KMS-11 (cell line): ENCODE measurements at regions not wholly inside any gene's neighbourhood (a gene's known extent, or its start where the extent isn't known, plus 50 kb on each side); places are given as distances from the start of the nearest gene placed in this dataset.

Experiments used
- H2AFZ ChIP-seq: fragments of 200-600 bp; sonication (generic); 2 replicates; pipeline ENCODE4 v1.6.1; 2016; ENCODE audit warnings: antibody characterized with exemption, mixed run types, low read depth
- H3K27ac ChIP-seq: fragments of 200-600 bp; sonication (generic); 2 replicates; pipeline ENCODE4 v1.6.1; 2016; ENCODE audit warnings: mild to moderate bottlenecking, mixed run types
- H3K27me3 ChIP-seq: fragments of 200-600 bp; sonication (generic); 2 replicates; pipeline ENCODE4 v1.6.1; 2017; ENCODE audit warnings: mild to moderate bottlenecking, low read depth, mixed run types, moderate library complexity; ENCODE audit not compliant: insufficient read depth
- H3K36me3 ChIP-seq: fragments of 200-600 bp; sonication (generic); 2 replicates; pipeline ENCODE4 v1.6.1; 2017; ENCODE audit warnings: mild to moderate bottlenecking, mixed run types; ENCODE audit not compliant: insufficient read depth
- H3K4me1 ChIP-seq: fragments of 200-600 bp; sonication (generic); 2 replicates; pipeline ENCODE4 v1.6.1; 2016; ENCODE audit warnings: mild to moderate bottlenecking, low read depth, mixed run types; ENCODE audit not compliant: poor library complexity, severe bottlenecking
- H3K4me2 ChIP-seq: fragments of 200-600 bp; sonication (generic); 2 replicates; pipeline ENCODE4 v1.7.0; 2016; ENCODE audit warnings: mild to moderate bottlenecking, mixed run types
- H3K4me3 ChIP-seq: fragments of 200-600 bp; sonication (generic); IDR thresholded peaks from 2 replicates; pipeline ENCODE4 v1.6.1; 2017; ENCODE audit warnings: low read depth, low read length, mixed read lengths; ENCODE audit not compliant: insufficient read depth
- H3K79me2 ChIP-seq: fragments of 200-600 bp; sonication (generic); 2 replicates; pipeline ENCODE4 v1.6.1; 2016; ENCODE audit warnings: low read depth, mixed run types; ENCODE audit not compliant: insufficient read depth
- H3K9ac ChIP-seq: fragments of 200-600 bp; sonication (generic); 2 replicates; pipeline ENCODE4 v1.6.1; 2016; ENCODE audit warnings: mild to moderate bottlenecking, mixed run types
- H4K20me1 ChIP-seq: fragments of 200-600 bp; sonication (generic); 2 replicates; pipeline ENCODE4 v1.6.1; 2016; ENCODE audit warnings: mild to moderate bottlenecking, mixed run types; ENCODE audit not compliant: insufficient read depth
- TF ChIP-seq, protein P1 (sequence below): fragments of 200-600 bp; sonication (generic); conservative IDR thresholded peaks from 2 replicates; pipeline ENCODE4 v1.6.1; 2017; ENCODE audit warnings: low read depth, mild to moderate bottlenecking, antibody characterized with exemption, low read length, moderate library complexity, mixed read lengths

DNA sequence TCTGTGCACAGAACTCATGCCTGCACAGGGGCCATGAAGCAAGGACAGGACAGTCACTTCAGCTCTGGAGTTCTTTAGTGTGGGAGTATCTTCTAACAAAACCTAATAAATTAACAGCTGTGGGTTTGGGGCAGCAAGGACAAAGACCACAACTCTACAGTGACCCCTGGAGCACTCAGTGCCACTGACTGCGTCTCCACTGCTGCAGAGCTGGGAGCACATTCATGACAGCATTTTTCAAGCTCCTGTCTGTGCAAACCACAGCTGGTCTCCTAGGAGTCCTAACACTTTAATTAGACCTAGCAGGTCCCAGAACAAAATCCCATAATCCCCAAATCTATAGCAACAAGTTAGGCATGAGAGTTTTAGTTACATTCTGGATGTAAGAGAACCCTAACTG, 76.5 kb downstream of the RTL9 start:
- H3K27ac ChIP-seq = no peak overlapping the region
- no peak overlapping the region for H3K4me2 ChIP-seq
- H3K9ac ChIP-seq = no peak overlapping the region
- no peaks in the 10 kb centered on the region for H3K27me3 ChIP-seq
- H2AFZ ChIP-seq = no peak overlapping the region
- no peaks in the 10 kb centered on the region for H3K79me2 ChIP-seq
- no peaks in the 10 kb centered on the region for H3K36me3 ChIP-seq
- no peaks in the 10 kb centered on the region for H3K4me1 ChIP-seq
- H3K4me3 ChIP-seq = no peak overlapping the region
- no peaks in the 10 kb centered on the region for H4K20me1 ChIP-seq
- TF ChIP-seq, protein P1, sequence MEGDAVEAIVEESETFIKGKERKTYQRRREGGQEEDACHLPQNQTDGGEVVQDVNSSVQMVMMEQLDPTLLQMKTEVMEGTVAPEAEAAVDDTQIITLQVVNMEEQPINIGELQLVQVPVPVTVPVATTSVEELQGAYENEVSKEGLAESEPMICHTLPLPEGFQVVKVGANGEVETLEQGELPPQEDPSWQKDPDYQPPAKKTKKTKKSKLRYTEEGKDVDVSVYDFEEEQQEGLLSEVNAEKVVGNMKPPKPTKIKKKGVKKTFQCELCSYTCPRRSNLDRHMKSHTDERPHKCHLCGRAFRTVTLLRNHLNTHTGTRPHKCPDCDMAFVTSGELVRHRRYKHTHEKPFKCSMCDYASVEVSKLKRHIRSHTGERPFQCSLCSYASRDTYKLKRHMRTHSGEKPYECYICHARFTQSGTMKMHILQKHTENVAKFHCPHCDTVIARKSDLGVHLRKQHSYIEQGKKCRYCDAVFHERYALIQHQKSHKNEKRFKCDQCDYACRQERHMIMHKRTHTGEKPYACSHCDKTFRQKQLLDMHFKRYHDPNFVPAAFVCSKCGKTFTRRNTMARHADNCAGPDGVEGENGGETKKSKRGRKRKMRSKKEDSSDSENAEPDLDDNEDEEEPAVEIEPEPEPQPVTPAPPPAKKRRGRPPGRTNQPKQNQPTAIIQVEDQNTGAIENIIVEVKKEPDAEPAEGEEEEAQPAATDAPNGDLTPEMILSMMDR = no peak

DNA sequence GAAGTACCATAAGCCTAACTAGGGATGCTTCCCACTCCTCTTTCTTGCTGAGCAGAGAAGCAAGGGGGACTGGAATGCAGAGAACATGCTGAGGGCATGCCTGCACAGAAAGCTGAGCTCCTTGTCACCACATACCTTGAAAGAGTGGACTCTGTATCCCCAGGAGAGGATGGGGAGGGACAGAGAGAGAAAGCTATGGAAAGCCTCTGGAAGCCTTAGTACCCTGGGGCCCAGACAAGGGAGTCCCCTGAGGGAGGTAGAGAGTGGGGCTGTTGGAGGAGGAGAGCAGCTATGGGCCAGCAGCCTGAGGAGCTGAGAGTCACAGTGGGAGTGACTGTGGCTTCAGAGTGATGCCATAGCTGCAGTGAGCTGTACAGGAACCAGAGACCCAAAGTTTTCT, 77.9 kb downstream of the RTL9 start:
- H3K27ac ChIP-seq = no peak overlapping the region
- no peak overlapping the region for H3K4me3 ChIP-seq
- H2AFZ ChIP-seq = no peak overlapping the region
- no peak overlapping the region for H3K4me2 ChIP-seq
- no peaks in the 10 kb centered on the region for H3K4me1 ChIP-seq
- H3K9ac ChIP-seq = no peak overlapping the region
- H3K79me2 ChIP-seq = no peaks in the 10 kb centered on the region
- TF ChIP-seq, protein P1 = no peak
- H3K36me3 ChIP-seq = no peaks in the 10 kb centered on the region
- no peaks in the 10 kb centered on the region for H3K27me3 ChIP-seq
- no peaks in the 10 kb centered on the region for H4K20me1 ChIP-seq

DNA sequence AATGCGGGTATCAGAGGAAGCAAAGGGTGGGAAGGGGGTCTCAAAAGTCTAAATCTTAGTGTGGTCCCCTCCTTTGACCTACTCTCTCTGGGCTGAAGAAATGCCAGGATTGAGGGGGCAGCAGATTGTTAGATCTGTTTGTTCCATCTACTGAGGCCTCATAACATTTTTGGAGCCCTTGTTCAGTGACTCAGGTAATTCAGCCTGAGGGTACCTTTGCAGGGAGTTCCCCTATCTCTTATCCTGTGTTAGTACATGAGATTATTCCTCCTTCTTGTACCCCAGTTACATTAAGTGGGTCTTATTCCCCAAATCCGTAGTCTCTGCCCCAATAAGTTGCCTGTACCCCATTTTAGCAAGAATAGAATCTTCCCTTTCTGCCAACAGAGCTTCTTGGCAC, 79.0 kb downstream of the RTL9 start:
- H3K79me2 ChIP-seq = no peaks in the 10 kb centered on the region
- no peaks in the 10 kb centered on the region for H3K36me3 ChIP-seq
- H2AFZ ChIP-seq = no peak overlapping the region
- no peak overlapping the region for H3K4me2 ChIP-seq
- H3K9ac ChIP-seq = no peak overlapping the region
- H3K27ac ChIP-seq = no peak overlapping the region
- H3K27me3 ChIP-seq = no peaks in the 10 kb centered on the region
- H4K20me1 ChIP-seq = no peaks in the 10 kb centered on the region
- no peak overlapping the region for H3K4me3 ChIP-seq
- no peaks in the 10 kb centered on the region for H3K4me1 ChIP-seq
- TF ChIP-seq, protein P1 = no peak

DNA sequence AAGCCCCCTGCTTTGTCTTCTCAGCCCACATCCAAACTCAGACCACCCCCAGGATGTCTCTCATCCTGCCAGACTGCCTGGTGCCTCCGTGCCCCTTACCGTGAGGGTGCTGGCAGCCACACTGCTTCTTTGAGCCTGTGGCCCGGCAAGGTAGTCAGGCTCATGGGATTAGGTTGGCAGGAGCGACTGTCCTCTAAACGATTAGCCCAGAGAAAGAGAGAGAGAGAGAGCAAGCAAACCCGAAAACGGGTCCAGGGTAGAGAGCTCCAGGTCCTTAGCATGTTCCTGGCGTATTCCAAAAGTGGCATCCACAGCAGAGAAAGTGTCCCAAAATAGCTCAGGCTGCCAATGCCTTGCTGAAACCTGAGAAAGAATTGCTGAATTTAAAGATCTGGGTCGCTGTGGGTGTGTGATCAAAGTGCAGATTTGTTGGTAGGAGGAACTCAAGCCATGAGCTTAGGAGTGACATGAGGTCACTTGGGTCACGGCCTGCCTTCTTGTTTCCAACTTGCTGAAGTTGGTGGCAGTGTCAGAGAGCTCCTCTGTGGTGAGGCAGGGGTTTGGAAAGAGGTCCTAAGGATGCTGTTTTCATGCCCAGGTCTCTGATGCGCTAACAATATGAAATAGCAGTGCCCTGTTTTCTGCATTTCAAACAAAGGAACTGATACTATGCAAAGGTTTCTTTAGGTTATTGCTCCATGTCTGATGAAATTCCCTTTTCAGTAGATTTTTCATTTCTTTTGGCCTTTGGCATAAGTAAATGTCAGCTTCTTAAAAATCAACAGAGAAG, 81.6 kb downstream of the RTL9 start:
- Histone ChIP-seq H3K79me2 (no peaks in the 10 kb centered on the region), H3K27ac (no peak overlapping the region), H4K20me1 (no peaks in the 10 kb centered on the region), H3K27me3 (no peaks in the 10 kb centered on the region), H3K4me1 (no peaks in the 10 kb centered on the region), H2AFZ (no peak overlapping the region), H3K36me3 (no peaks in the 10 kb centered on the region), H3K4me2 (no peak overlapping the region), H3K9ac (no peak overlapping the region), H3K4me3 (no peak overlapping the region)
- TF ChIP-seq, protein P1 = no peak
